Mesenchymal stem cell (in vitro differentiated cells and primary cell): ENCODE measurements at regions not wholly inside any gene's neighbourhood (a gene's known extent, or its start where the extent isn't known, plus 50 kb on each side); places are given as distances from the start of the nearest gene placed in this dataset.

ENCODE experiments used
- DNase-seq: peaks from one replicate; pipeline ENCODE4 v3.0.0-alpha.2; 2013
- H2AFZ ChIP-seq: one replicate; pipeline ENCODE4 v1.6.1; 2013; ENCODE audit warnings: low read depth, mild to moderate bottlenecking, control low read depth, inconsistent platforms, low read length, moderate library complexity
- H2AK5ac ChIP-seq: 2 replicates; pipeline ENCODE4 v1.6.1; 2013; ENCODE audit warnings: low read length, moderate library complexity, mild to moderate bottlenecking, inconsistent platforms; ENCODE audit not compliant: severe bottlenecking
- H2BK120ac ChIP-seq: one replicate; pipeline ENCODE4 v1.6.1; 2013; ENCODE audit warnings: low read depth, mild to moderate bottlenecking, inconsistent platforms, low read length, moderate library complexity
- H2BK12ac ChIP-seq, 2 experiments: one replicate each; pipeline ENCODE4 v1.6.1; 2013; ENCODE audit warnings: inconsistent platforms in 2 of 2, low read length in 2 of 2, mild to moderate bottlenecking in 2 of 2, moderate library complexity in 2 of 2, control low read depth in 1 of 2
- H2BK15ac ChIP-seq: one replicate; pipeline ENCODE4 v1.6.1; 2013; ENCODE audit warnings: mild to moderate bottlenecking, low read depth, inconsistent platforms; ENCODE audit not compliant: poor library complexity, severe bottlenecking
- H2BK5ac ChIP-seq: 2 replicates; pipeline ENCODE4 v1.6.1; 2013; ENCODE audit warnings: low read depth, mild to moderate bottlenecking, low read length, control low read depth, inconsistent platforms; ENCODE audit not compliant: poor library complexity, severe bottlenecking
- H3K14ac ChIP-seq, 2 experiments: one replicate each; pipeline ENCODE4 v1.6.1; 2013; ENCODE audit warnings: inconsistent platforms in 2 of 2, low read length in 2 of 2, control low read depth in 1 of 2, mild to moderate bottlenecking in 1 of 2, moderate library complexity in 1 of 2
- H3K18ac ChIP-seq, 2 experiments: one replicate each; pipeline ENCODE4 v1.6.1; 2013; ENCODE audit warnings: inconsistent platforms in 2 of 2, low read length in 2 of 2, control low read depth in 1 of 2, low read depth in 1 of 2, mild to moderate bottlenecking in 1 of 2
- H3K23ac ChIP-seq, 2 experiments: one replicate each; pipeline ENCODE4 v1.6.1; 2013; ENCODE audit warnings: inconsistent platforms in 2 of 2, low read length in 2 of 2, mild to moderate bottlenecking in 2 of 2, moderate library complexity in 2 of 2, control low read depth in 1 of 2
- H3K27ac ChIP-seq: 2 replicates; pipeline ENCODE4 v1.5.1; 2013; ENCODE audit warnings: mild to moderate bottlenecking, moderate library complexity, low read length, control low read depth, inconsistent platforms; ENCODE audit not compliant: poor library complexity, severe bottlenecking
- H3K27me3 ChIP-seq, 2 experiments: 2 replicates each; pipeline versions ENCODE4 v1.6.1 to v1.7.0; 2013; ENCODE audit warnings: low read length in 2 of 2, mild to moderate bottlenecking in 2 of 2, moderate library complexity in 2 of 2, control low read depth in 1 of 2, inconsistent platforms in 1 of 2; ENCODE audit not compliant: control insufficient read depth in 1 of 2, insufficient read depth in 1 of 2
- H3K36me3 ChIP-seq, 2 experiments: 2 replicates each; pipeline versions ENCODE4 v1.6.1 to v1.7.0; 2013; ENCODE audit warnings: low read length in 2 of 2, control low read depth in 1 of 2, inconsistent platforms in 1 of 2, low read depth in 1 of 2, mild to moderate bottlenecking in 1 of 2; ENCODE audit not compliant: insufficient read depth in 2 of 2, control insufficient read depth in 1 of 2
- H3K4ac ChIP-seq, 2 experiments: one replicate each; pipeline ENCODE4 v1.6.1; 2013; ENCODE audit warnings: inconsistent platforms in 2 of 2, low read length in 2 of 2, mild to moderate bottlenecking in 2 of 2, moderate library complexity in 2 of 2, control low read depth in 1 of 2, low read depth in 1 of 2
- H3K4me1 ChIP-seq: 2 replicates; pipeline ENCODE4 v1.6.1; 2013; ENCODE audit warnings: low read depth, low read length, control low read depth; ENCODE audit not compliant: control insufficient read depth, insufficient read depth
- H3K4me2 ChIP-seq: 2 replicates; pipeline ENCODE4 v1.6.1; 2013; ENCODE audit warnings: low read length, mild to moderate bottlenecking, inconsistent platforms; ENCODE audit not compliant: poor library complexity, severe bottlenecking
- H3K4me3 ChIP-seq, 2 experiments: 2 replicates each; pipeline versions ENCODE4 v1.5.1 to v1.7.0; 2013; ENCODE audit warnings: low read length in 2 of 2, mild to moderate bottlenecking in 2 of 2, control low read depth in 1 of 2, low read depth in 1 of 2; ENCODE audit not compliant: insufficient read depth in 1 of 2
- H3K79me1 ChIP-seq: replicated peaks from 2 replicates; pipeline ENCODE4 v1.6.1; 2013; ENCODE audit warnings: mild to moderate bottlenecking, control low read depth, low read length, inconsistent platforms; ENCODE audit not compliant: poor library complexity, severe bottlenecking
- H3K9ac ChIP-seq: 2 replicates; pipeline ENCODE4 v1.7.0; 2013; ENCODE audit warnings: mild to moderate bottlenecking, low read length, moderate library complexity
- H3K9me3 ChIP-seq: 2 replicates; pipeline ENCODE4 v1.7.0; 2013; ENCODE audit warnings: mild to moderate bottlenecking, low read length; ENCODE audit not compliant: control insufficient read depth
- H4K8ac ChIP-seq: one replicate; pipeline ENCODE4 v1.6.1; 2013; ENCODE audit warnings: inconsistent platforms, mild to moderate bottlenecking, low read length, moderate library complexity
- H4K91ac ChIP-seq: one replicate; pipeline ENCODE4 v1.6.1; 2013; ENCODE audit warnings: mild to moderate bottlenecking, low read length, inconsistent platforms
- WGBS: methylation state at CpG from one replicate; pipeline ENCODE4 v1.1.7; 2013; ENCODE audit warnings: mixed read lengths; 5-methylcytosine and 5-hydroxymethylcytosine counted together

- Histone ChIP-seq H2BK15ac (no peak overlapping the region), H3K4ac (no peak overlapping the region), H3K4me1 (no peaks in the 10 kb centered on the region), H3K23ac (no peak overlapping the region), H3K79me1 (no peaks in the 10 kb centered on the region), H2AK5ac (no peak overlapping the region), H3K27me3 (no peaks in the 10 kb centered on the region), H3K27ac (no peak overlapping the region), H2BK5ac (no peak overlapping the region), H4K8ac (no peak overlapping the region), H3K4me2 (no peak overlapping the region), H4K91ac (no peak overlapping the region), H3K36me3 (no peaks in the 10 kb centered on the region), H3K9me3 (no peaks in the 10 kb centered on the region), H2BK120ac (no peak overlapping the region), H2AFZ (no peak overlapping the region), H3K14ac (no peak overlapping the region), H3K9ac (no peak overlapping the region), H3K18ac (no peak overlapping the region), H3K4me3 (no peak overlapping the region), H2BK12ac (no peak overlapping the region)
- 75% methylated on average over 1 of the region's 1 CpG for WGBS
- no peak for DNase-seq
Observed at GRCh38 chr6:80472271-80472670, 365.8 kb downstream of the BCKDHB start.

GRCh38 chr6:80469977-80470376 is 363.5 kb downstream of the BCKDHB start:
- H2BK5ac ChIP-seq, result no peak overlapping the region
- no peaks in the 10 kb centered on the region for H3K36me3 ChIP-seq
- no peak overlapping the region for H3K9ac ChIP-seq
- H3K27me3 ChIP-seq, result no peaks in the 10 kb centered on the region
- no peak overlapping the region for H3K4me2 ChIP-seq
- H3K79me1 ChIP-seq, result no peaks in the 10 kb centered on the region
- DNase-seq, result no peak
- no peak overlapping the region for H3K4me3 ChIP-seq
- no peak overlapping the region for H4K91ac ChIP-seq
- H2BK12ac ChIP-seq, result peak overlapping the region in 1 of 2 experiments; percentile 63
- H2BK120ac ChIP-seq, result no peak overlapping the region
- no peak overlapping the region for H2AFZ ChIP-seq
- no peaks in the 10 kb centered on the region for H3K4me1 ChIP-seq
- no peak overlapping the region for H3K18ac ChIP-seq
- no peaks in the 10 kb centered on the region for H3K9me3 ChIP-seq
- no peak overlapping the region for H3K14ac ChIP-seq
- no peak overlapping the region for H4K8ac ChIP-seq
- no peak overlapping the region for H3K23ac ChIP-seq
- WGBS, result 94% methylated on average over 2 of the region's 2 CpGs
- no peak overlapping the region for H3K27ac ChIP-seq
- H2BK15ac ChIP-seq, result no peak overlapping the region
- no peak overlapping the region for H2AK5ac ChIP-seq
- H3K4ac ChIP-seq, result no peak overlapping the region

- no peak overlapping the region for H2BK5ac ChIP-seq
- no CpG with 5 or more reads among the region's 2 CpGs for WGBS
- H3K9me3 ChIP-seq, result no peaks in the 10 kb centered on the region
- H3K4me1 ChIP-seq, result no peaks in the 10 kb centered on the region
- no peaks in the 10 kb centered on the region for H3K36me3 ChIP-seq
- H3K27ac ChIP-seq, result no peak overlapping the region
- no peak overlapping the region for H4K8ac ChIP-seq
- peak; percentile 31 for DNase-seq
- no peak overlapping the region for H2BK15ac ChIP-seq
- H3K79me1 ChIP-seq, result no peaks in the 10 kb centered on the region
- H2AK5ac ChIP-seq, result no peak overlapping the region
- no peak overlapping the region for H3K9ac ChIP-seq
- no peak overlapping the region for H2AFZ ChIP-seq
- no peak overlapping the region for H3K4ac ChIP-seq
- H3K4me3 ChIP-seq, result no peak overlapping the region
- H3K18ac ChIP-seq, result no peak overlapping the region
- H3K4me2 ChIP-seq, result no peak overlapping the region
- H2BK12ac ChIP-seq, result no peak overlapping the region
- H3K27me3 ChIP-seq, result no peaks in the 10 kb centered on the region
- no peak overlapping the region for H3K23ac ChIP-seq
- H4K91ac ChIP-seq, result no peak overlapping the region
- no peak overlapping the region for H3K14ac ChIP-seq
- H2BK120ac ChIP-seq, result no peak overlapping the region
Observed at GRCh38 chr6:80468398-80468797, 361.9 kb downstream of the BCKDHB start.

GRCh38 chr6:80467408-80467807 is 360.9 kb downstream of the BCKDHB start:
- H3K4me3 ChIP-seq, result no peak overlapping the region
- peak overlapping the region in 1 of 2 experiments; percentile 41 for H3K14ac ChIP-seq
- no peak overlapping the region for H2BK12ac ChIP-seq
- H2BK120ac ChIP-seq, result no peak overlapping the region
- no peak overlapping the region for H3K23ac ChIP-seq
- H4K8ac ChIP-seq, result no peak overlapping the region
- no peak overlapping the region for H3K27ac ChIP-seq
- H3K4me2 ChIP-seq, result no peak overlapping the region
- no peaks in the 10 kb centered on the region for H3K9me3 ChIP-seq
- H3K9ac ChIP-seq, result no peak overlapping the region
- H3K4ac ChIP-seq, result no peak overlapping the region
- no peak overlapping the region for H2BK5ac ChIP-seq
- no peaks in the 10 kb centered on the region for H3K36me3 ChIP-seq
- H3K4me1 ChIP-seq, result no peaks in the 10 kb centered on the region
- no peaks in the 10 kb centered on the region for H3K27me3 ChIP-seq
- no peak overlapping the region for H3K18ac ChIP-seq
- H2AFZ ChIP-seq, result no peak overlapping the region
- H4K91ac ChIP-seq, result no peak overlapping the region
- no peak overlapping the region for H2AK5ac ChIP-seq
- no peaks in the 10 kb centered on the region for H3K79me1 ChIP-seq
- DNase-seq, result no peak
- WGBS, result 98% methylated on average over 2 of the region's 2 CpGs
- no peak overlapping the region for H2BK15ac ChIP-seq
